Panc1 (cell line): ENCODE measurements at regions not wholly inside any gene's neighbourhood (a gene's known extent, or its start where the extent isn't known, plus 50 kb on each side); places are given as distances from the start of the nearest gene placed in this dataset.

Experiments
- ATAC-seq: fragments of 200-7000 bp; cut with Tn5 transposase; 2 replicates; pipeline ENCODE4 v1.9.1; 2020; ENCODE audit warnings: mild to moderate bottlenecking, moderate library complexity
- BruUV-seq: library from RNA; stranded (reverse); fragments of 400-500 nt; replicated peaks from 2 replicates; lab custom pipeline; 2021; lab: Mats Ljungman, UMichigan
- CTCF ChIA-PET: fragments of 300-600 bp; sonication (Branson Sonifier 250); formaldehyde crosslinking; loops from one replicate; lab custom pipeline; 2022; ENCODE audit warnings: antibody characterized with exemption; lab: Charles Lee
- POLR2A ChIA-PET: fragments of 300-600 bp; sonication (Branson Sonifier 250); formaldehyde crosslinking; loops from one replicate; lab custom pipeline; 2022; ENCODE audit warnings: antibody characterized with exemption; lab: Charles Lee
- DNase-seq: peaks from one replicate; pipeline ENCODE4 v3.0.0-alpha.2; 2010; ENCODE audit warnings: low read depth, low spot score
- H3K27ac ChIP-seq: 2 replicates; pipeline ENCODE4 v1.5.1; 2011; ENCODE audit warnings: mild to moderate bottlenecking, low read length, inconsistent platforms
- H3K27me3 ChIP-seq: fragments of 200-500 bp; sonication (Bioruptor generic); 2 replicates; pipeline ENCODE4 v1.6.0; 2014; ENCODE audit warnings: low read length, inconsistent platforms; ENCODE audit not compliant: control insufficient read depth, insufficient read depth
- H3K36me3 ChIP-seq: fragments of 200-500 bp; sonication (Bioruptor generic); 2 replicates; pipeline ENCODE4 v1.5.1; 2014; ENCODE audit warnings: inconsistent platforms, mild to moderate bottlenecking, low read length, moderate library complexity; ENCODE audit not compliant: control insufficient read depth, insufficient read depth
- H3K4me1 ChIP-seq: 2 replicates; pipeline ENCODE4 v1.5.1; 2011; ENCODE audit warnings: inconsistent platforms, mild to moderate bottlenecking, low read length, moderate library complexity; ENCODE audit not compliant: control insufficient read depth, insufficient read depth
- H3K4me3 ChIP-seq, 2 experiments: 2 replicates each; pipeline ENCODE4 v1.5.1; 2011 to 2012; ENCODE audit warnings: low read depth in 2 of 2, low read length in 2 of 2, mild to moderate bottlenecking in 2 of 2, inconsistent platforms in 1 of 2, moderate library complexity in 1 of 2
- H3K9me3 ChIP-seq: fragments of 200-500 bp; sonication (Bioruptor generic); 2 replicates; pipeline ENCODE4 v1.5.1; 2014; ENCODE audit warnings: low read depth, mild to moderate bottlenecking, inconsistent platforms, low read length, moderate library complexity; ENCODE audit not compliant: control insufficient read depth, insufficient read depth
- CTCF ChIP-seq: fragments of 450-650 bp; IDR thresholded peaks from 2 replicates; pipeline ENCODE4 v1.5.1; 2017; ENCODE audit warnings: mild to moderate bottlenecking
- POLR2AphosphoS5 ChIP-seq: IDR thresholded peaks from 2 replicates; pipeline ENCODE4 v1.6.1; 2012; ENCODE audit warnings: mild to moderate bottlenecking, low read depth, low read length, moderate library complexity
- REST ChIP-seq, 2 experiments: IDR thresholded peaks; 2 replicates each; pipeline ENCODE4 v1.6.1; 2011 to 2012; ENCODE audit warnings: low read depth in 2 of 2, control low read depth in 1 of 2, low read length in 1 of 2, mild to moderate bottlenecking in 1 of 2, moderate library complexity in 1 of 2; ENCODE audit not compliant: insufficient read depth in 1 of 2
- SIN3A ChIP-seq: IDR thresholded peaks from 2 replicates; pipeline ENCODE4 v1.6.1; 2012; ENCODE audit warnings: low read depth, mild to moderate bottlenecking, low read length, moderate library complexity, borderline replicate concordance; ENCODE audit not compliant: insufficient read depth
- TCF7L2 ChIP-seq: IDR thresholded peaks from 2 replicates; pipeline ENCODE4 v1.6.1; 2011; ENCODE audit warnings: mild to moderate bottlenecking, low read depth, low read length, inconsistent platforms
- in situ Hi-C: cut with HindIII; loops from 2 replicates; pipeline ENCODE4 v1.10.0; 2016; ENCODE audit warnings: low sequenced_read_pairs, low pct_unique_long_range_greater_than_20kb
- intact Hi-C: fragments of 100-400 bp; cut with micrococcal nuclease; formaldehyde crosslinking; loops from one replicate; pipeline ENCODE4 v1.10.0; 2022; ENCODE audit not compliant: unreplicated experiment

GRCh38 chr18:67455890-67456501, 60.5 kb downstream of the DSEL start:
- no TSS peak for BruUV-seq
- no peak for ATAC-seq
- H3K27ac ChIP-seq = no peak overlapping the region
- no peak for DNase-seq
- H3K36me3 ChIP-seq = no peaks in the 10 kb centered on the region
- ChIA-PET CTCF (no interaction called here), POLR2A (no interaction called here)
- in situ Hi-C loops = no loop called here
- intact Hi-C loops = no loop called here
- H3K27me3 ChIP-seq = no peaks in the 10 kb centered on the region
- TF ChIP-seq CTCF (no peak), TCF7L2 (no peak), SIN3A (no peak), REST (IDR thresholded peaks at IDR 0.05; ENCODE audit: insufficient read depth in 1 of 2, low read depth in 2 of 2, low read length in 1 of 2) (no peak)
- no peaks in the 10 kb centered on the region for H3K9me3 ChIP-seq
- H3K4me3 ChIP-seq = no peak overlapping the region
- no peaks in the 10 kb centered on the region for H3K4me1 ChIP-seq

- BruUV-seq = no TSS peak
- H3K4me1 ChIP-seq = no peaks in the 10 kb centered on the region
- no peak overlapping the region for H3K4me3 ChIP-seq
- no peak overlapping the region for H3K27ac ChIP-seq
- ATAC-seq = no peak
- CTCF ChIA-PET = no interaction called here
- no peak for DNase-seq
- POLR2A ChIA-PET = no interaction called here
- no peak for TF ChIP-seq POLR2AphosphoS5
- TF ChIP-seq SIN3A = no peak
- no peak for TF ChIP-seq REST (IDR thresholded peaks at IDR 0.05; ENCODE audit: insufficient read depth in 1 of 2, low read depth in 2 of 2, low read length in 1 of 2)
- no peak for TF ChIP-seq TCF7L2
- TF ChIP-seq CTCF = no peak
- in situ Hi-C loops (no loop called here), intact Hi-C loops (no loop called here)
- no peaks in the 10 kb centered on the region for H3K9me3 ChIP-seq
- H3K36me3 ChIP-seq = no peaks in the 10 kb centered on the region
- H3K27me3 ChIP-seq = no peaks in the 10 kb centered on the region
Measured at GRCh38 chr18:67453901-67454300, 62.6 kb downstream of the DSEL start.
